K562 (cell line): ENCODE measurements at regions not wholly inside any gene's neighbourhood (a gene's known extent, or its start where the extent isn't known, plus 50 kb on each side); places are given as distances from the start of the nearest gene placed in this dataset.

Source experiments
- CTCFL ChIP-seq: IDR thresholded peaks from 2 replicates; pipeline ENCODE4 v1.6.1; 2011; ENCODE audit warnings: borderline replicate concordance, low read depth, mild to moderate bottlenecking, moderate library complexity, low read length; ENCODE audit not compliant: insufficient read depth, poor library complexity, severe bottlenecking
- FOSL1 ChIP-seq: fragments of 200-800 bp; sonication (Bioruptor generic); conservative IDR thresholded peaks from 2 replicates; pipeline ENCODE4 v1.6.1; 2016; ENCODE audit warnings: missing genetic modification characterization, missing compliant biosample characterization
- JUND ChIP-seq, 2 experiments: IDR thresholded peaks; 2 replicates in 1 of 2; 3 replicates in 1 of 2; pipeline ENCODE4 v1.6.1; 2011; ENCODE audit warnings: borderline replicate concordance in 2 of 2, low read depth in 2 of 2, low read length in 2 of 2, improper control_type of control experiment in 1 of 2, missing biosample characterization in 1 of 2, missing genetic modification characterization in 1 of 2, missing genetic modification reagents in 1 of 2
- KDM1A ChIP-seq, 2 experiments: fragments of 450-650 bp; IDR thresholded peaks; 2 replicates each; pipeline ENCODE4 v1.6.1; 2016; ENCODE audit warnings: mild to moderate bottlenecking in 2 of 2
- ZNF398 ChIP-seq: fragments of 250-450 bp; sonication (Bioruptor Pico); IDR thresholded peaks from 2 replicates; pipeline ENCODE4 v1.8.0; 2021; ENCODE audit warnings: moderate library complexity, mild to moderate bottlenecking, inconsistent platforms
- ZNF407 ChIP-seq: fragments of 450-650 bp; IDR thresholded peaks from 2 replicates; pipeline ENCODE4 v1.6.1; 2016; ENCODE audit warnings: low read depth
- ZNF583 ChIP-seq: fragments of 250-450 bp; sonication (Bioruptor Pico); IDR thresholded peaks from 2 replicates; pipeline ENCODE4 v1.4.0; 2020
- ZNF764 ChIP-seq: fragments of 250-450 bp; sonication (Bioruptor Pico); IDR thresholded peaks from 2 replicates; pipeline ENCODE4 v1.4.0; 2020; ENCODE audit warnings: low read depth, mild to moderate bottlenecking, moderate library complexity

GRCh38 chr2:145380436-145381017 is 860.6 kb upstream of the ZEB2 start (continued):
- TF ChIP-seq ZNF583 (no peak), ZNF407 (no peak), FOSL1 (tag) (peak; percentile 43), KDM1A (IDR thresholded peaks at IDR 0.05) (no peak), JUND (IDR thresholded peaks at IDR 0.05; ENCODE audit: borderline replicate concordance, low read depth, low read length) (peak; percentile 22; the same call in 1 of the 2 replicates), JUND (tag; IDR thresholded peaks at IDR 0.05; ENCODE audit: borderline replicate concordance, low read depth, low read length) (no peak), ZNF764 (CRISPR knock-in tag) (no peak), ZNF398 (no peak), CTCFL (no peak)
